Gastroesophageal sphincter (tissue), 3 donors: ENCODE measurements at regions not wholly inside any gene's neighbourhood (a gene's known extent, or its start where the extent isn't known, plus 50 kb on each side); places are given as distances from the start of the nearest gene placed in this dataset.

Experiments
- POLR2A ChIP-seq, 2 donors: fragments of 450-650 bp; IDR thresholded peaks; one replicate each; pipeline ENCODE4 v1.6.1; 2017; ENCODE audit warnings: antibody characterized with exemption in 2 of 2, mild to moderate bottlenecking in 2 of 2, moderate library complexity in 1 of 2
- POLR2AphosphoS5 ChIP-seq: sonication (generic); formaldehyde crosslinking; IDR thresholded peaks from one replicate; pipeline ENCODE4 v1.6.1; 2017; ENCODE audit warnings: antibody characterized with exemption
- TF ChIP-seq, protein P1 (sequence below), 4 experiments: fragments of 200-600 bp in 2 of 4; fragments of 450-650 bp in 2 of 4; sonication (generic) in 1 of 4; IDR thresholded peaks; one replicate each; pipeline ENCODE4 v1.5.1; 2017 to 2019; ENCODE audit warnings: antibody characterized with exemption in 4 of 4, mild to moderate bottlenecking in 2 of 4, moderate library complexity in 2 of 4

DNA sequence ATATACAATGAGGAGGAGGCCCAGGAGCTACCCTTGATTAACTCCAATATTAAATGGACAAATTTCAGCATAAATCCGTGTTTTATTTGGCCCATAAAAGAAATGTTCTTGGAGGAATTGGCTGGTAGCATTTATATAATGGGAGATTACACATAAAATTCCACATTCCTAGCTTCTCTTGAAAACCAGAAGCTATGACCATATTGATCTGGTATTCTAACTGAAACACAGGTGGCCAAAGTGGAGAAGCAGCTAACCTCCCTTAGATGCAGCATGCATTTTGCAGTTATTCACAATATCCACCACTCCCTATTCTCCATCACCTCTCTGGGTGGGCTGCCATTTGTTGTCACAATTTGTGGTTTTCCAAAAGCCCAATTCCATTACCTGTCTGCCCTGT lies 148.8 kb upstream of the CACNA2D1 start:
- TF ChIP-seq, protein P1, sequence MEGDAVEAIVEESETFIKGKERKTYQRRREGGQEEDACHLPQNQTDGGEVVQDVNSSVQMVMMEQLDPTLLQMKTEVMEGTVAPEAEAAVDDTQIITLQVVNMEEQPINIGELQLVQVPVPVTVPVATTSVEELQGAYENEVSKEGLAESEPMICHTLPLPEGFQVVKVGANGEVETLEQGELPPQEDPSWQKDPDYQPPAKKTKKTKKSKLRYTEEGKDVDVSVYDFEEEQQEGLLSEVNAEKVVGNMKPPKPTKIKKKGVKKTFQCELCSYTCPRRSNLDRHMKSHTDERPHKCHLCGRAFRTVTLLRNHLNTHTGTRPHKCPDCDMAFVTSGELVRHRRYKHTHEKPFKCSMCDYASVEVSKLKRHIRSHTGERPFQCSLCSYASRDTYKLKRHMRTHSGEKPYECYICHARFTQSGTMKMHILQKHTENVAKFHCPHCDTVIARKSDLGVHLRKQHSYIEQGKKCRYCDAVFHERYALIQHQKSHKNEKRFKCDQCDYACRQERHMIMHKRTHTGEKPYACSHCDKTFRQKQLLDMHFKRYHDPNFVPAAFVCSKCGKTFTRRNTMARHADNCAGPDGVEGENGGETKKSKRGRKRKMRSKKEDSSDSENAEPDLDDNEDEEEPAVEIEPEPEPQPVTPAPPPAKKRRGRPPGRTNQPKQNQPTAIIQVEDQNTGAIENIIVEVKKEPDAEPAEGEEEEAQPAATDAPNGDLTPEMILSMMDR (IDR thresholded peaks at IDR 0.05): no peak
- no peak for TF ChIP-seq POLR2AphosphoS5
- TF ChIP-seq POLR2A (IDR thresholded peaks at IDR 0.05): no peak
